Choroid plexus epithelial cell (primary cell): ENCODE measurements at regions not wholly inside any gene's neighbourhood (a gene's known extent, or its start where the extent isn't known, plus 50 kb on each side); places are given as distances from the start of the nearest gene placed in this dataset.

Experiments
- DNase-seq: peaks from one replicate; pipeline ENCODE4 v3.0.0-alpha.2; 2010; ENCODE audit warnings: low read depth
- H3K4me3 ChIP-seq: 2 replicates; pipeline ENCODE4 v1.5.1; 2011; ENCODE audit warnings: low read depth, mild to moderate bottlenecking, control low read depth, low read length, moderate library complexity
- CTCF ChIP-seq: conservative IDR thresholded peaks from 2 replicates; pipeline ENCODE4 v1.5.1; 2011; ENCODE audit warnings: low read depth, mild to moderate bottlenecking, control low read depth, inconsistent platforms, low read length, moderate library complexity

DNA sequence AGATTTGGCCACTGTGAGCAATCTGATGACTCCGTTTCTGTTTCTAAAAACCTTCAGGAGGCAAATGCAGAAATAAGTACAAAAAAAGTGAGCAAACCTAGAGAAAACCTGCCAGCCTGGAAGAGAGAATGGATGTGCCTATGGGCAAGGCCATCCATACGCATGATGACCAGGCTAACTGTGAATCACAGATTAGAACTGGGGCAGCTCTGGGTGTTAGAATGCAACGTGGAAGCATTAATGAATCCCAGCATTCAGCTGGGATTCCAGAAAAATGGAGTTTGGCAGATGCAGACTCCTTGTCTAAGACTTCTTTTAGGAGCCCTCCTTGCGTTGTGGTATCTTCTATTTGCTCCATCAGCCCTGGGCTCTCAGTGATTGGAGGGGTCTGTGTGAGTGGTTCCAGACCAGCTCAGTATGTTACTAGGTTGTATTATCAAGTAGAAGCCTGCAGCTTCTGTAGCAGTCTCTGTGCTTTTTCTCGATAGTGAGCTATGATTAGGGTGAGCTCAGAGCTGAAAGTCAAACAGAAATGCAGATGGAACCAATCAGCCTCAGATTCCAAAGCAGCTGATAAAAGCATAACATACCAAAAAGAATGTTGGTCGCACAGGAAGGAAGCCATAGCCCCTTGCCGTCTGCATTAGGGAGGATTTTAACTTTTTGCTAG is 154.0 kb downstream of the PSMG1 start:
- TF ChIP-seq CTCF = no peak

DNA sequence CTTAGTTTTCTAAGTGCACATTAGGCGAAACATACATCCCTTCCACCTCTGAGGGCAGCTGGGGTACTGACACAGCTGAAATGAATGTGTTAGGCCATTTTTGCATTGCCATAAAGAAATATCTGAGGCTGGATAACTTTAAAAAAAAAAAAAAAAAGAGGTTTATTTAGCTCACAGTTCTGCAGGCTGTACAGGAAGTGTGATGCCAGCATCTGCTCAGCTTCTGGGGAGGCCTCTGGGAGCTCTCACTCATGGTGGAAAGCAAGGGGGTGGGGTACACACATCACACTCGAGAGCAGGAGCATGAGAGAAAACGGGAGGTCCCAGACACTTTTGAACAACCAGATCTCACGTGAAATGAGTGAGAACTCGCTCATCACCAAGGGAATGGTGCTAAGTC is 158.1 kb downstream of the PSMG1 start:
- no peak for DNase-seq
- no peak overlapping the region for H3K4me3 ChIP-seq
- no peak for TF ChIP-seq CTCF

More for the DNA sequence above, 154.0 kb downstream of the PSMG1 start:
- no peak overlapping the region for H3K4me3 ChIP-seq
- DNase-seq = peak; percentile 73

DNA sequence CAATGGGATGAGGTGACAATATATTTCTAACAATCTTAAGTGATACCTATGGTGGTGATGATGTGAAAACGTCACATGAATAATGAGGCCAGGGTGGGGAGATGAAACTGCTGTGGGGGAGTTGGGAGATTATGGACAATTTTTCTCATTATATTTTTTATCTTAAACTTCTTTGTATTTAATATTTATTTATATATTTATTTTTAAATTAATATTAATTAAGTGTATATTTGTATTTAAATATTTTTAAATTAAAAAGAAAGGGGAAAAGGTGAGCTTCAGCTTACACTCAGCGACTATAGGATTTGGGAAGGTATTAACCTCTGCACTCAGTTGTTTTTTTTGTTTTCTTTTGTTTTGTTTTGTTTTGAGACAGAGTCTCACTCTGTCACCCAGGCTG is 158.7 kb downstream of the PSMG1 start:
- no peak for DNase-seq
- H3K4me3 ChIP-seq = no peak overlapping the region
- TF ChIP-seq CTCF = no peak

DNA sequence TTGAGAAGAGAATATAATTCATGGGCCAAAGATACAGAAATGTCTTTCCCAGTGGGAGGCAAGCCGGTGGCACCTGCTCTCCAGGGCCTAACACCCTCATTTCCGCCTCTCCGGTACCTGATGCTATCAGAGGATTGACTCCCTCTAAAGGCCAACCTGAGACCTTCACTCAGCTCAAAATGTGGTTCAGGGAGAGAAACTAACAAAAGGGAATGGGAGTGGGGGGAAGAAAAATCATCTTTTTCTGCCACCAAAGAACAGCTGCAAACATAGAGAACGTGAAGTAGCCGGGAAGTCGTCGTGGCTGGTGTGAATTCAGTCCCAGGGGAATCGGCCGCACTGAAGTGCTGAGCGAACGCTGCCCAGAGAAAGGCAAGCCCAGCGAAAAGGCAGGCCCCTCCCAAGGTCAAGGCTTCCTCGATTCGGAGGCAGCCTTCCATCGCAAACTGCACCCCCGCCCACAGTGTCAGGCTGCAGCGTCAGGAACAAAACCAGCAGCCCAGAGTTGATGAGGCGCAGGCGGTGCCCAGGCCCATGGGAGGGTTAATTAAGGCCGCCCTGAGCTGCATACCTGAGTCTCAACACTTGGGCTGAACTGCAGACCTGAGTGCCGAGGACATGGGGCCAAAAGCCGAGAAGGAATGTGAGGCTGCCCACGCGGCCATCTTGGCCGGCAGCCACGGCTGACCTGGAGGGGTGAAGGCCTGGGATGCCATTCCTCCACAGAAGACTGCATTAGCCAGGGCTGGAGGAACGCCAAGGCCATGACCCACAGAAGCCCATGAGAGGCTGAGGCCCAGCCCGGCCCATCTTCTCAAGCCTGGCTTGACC is 160.2 kb downstream of the PSMG1 start:
- peak; percentile 86 for DNase-seq

GRCh38 chr21:39022466-39022862 is 160.8 kb downstream of the PSMG1 start:
- TF ChIP-seq CTCF = no peak
- no peak overlapping the region for H3K4me3 ChIP-seq
- DNase-seq = no peak

More for the DNA sequence above, 160.2 kb downstream of the PSMG1 start:
- TF ChIP-seq CTCF = peak; percentile 53
- no peak overlapping the region for H3K4me3 ChIP-seq

- no peak for DNase-seq
- H3K4me3 ChIP-seq = no peak overlapping the region
- TF ChIP-seq CTCF = no peak
These were observed 161.2 kb downstream of the PSMG1 start for GRCh38 chr21:39022035-39022434.
